ENCODE measurements at regions not wholly inside any gene's neighbourhood (a gene's known extent, or its start where the extent isn't known, plus 50 kb on each side); places are given as distances from the start of the nearest gene placed in this dataset.

- no peak overlapping the region for H3K9ac ChIP-seq
- no peaks in the 10 kb centered on the region for H3K27me3 ChIP-seq (ENCODE audit: insufficient read depth, low read depth)
- no peaks in the 10 kb centered on the region for H3K79me2 ChIP-seq (ENCODE audit: insufficient read depth, low read depth)
- H4K20me1 ChIP-seq (ENCODE audit: insufficient read depth): no peaks in the 10 kb centered on the region
- TF ChIP-seq, protein P1, sequence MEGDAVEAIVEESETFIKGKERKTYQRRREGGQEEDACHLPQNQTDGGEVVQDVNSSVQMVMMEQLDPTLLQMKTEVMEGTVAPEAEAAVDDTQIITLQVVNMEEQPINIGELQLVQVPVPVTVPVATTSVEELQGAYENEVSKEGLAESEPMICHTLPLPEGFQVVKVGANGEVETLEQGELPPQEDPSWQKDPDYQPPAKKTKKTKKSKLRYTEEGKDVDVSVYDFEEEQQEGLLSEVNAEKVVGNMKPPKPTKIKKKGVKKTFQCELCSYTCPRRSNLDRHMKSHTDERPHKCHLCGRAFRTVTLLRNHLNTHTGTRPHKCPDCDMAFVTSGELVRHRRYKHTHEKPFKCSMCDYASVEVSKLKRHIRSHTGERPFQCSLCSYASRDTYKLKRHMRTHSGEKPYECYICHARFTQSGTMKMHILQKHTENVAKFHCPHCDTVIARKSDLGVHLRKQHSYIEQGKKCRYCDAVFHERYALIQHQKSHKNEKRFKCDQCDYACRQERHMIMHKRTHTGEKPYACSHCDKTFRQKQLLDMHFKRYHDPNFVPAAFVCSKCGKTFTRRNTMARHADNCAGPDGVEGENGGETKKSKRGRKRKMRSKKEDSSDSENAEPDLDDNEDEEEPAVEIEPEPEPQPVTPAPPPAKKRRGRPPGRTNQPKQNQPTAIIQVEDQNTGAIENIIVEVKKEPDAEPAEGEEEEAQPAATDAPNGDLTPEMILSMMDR (conservative IDR thresholded peaks at IDR 0.05; ENCODE audit: low read depth, low read length): no peak
- no peak overlapping the region for H3K4me3 ChIP-seq (IDR thresholded peaks at IDR 0.05; ENCODE audit: insufficient read depth, low read depth, low read length)
- no peak overlapping the region for H3K4me2 ChIP-seq
- no peak overlapping the region for H2AFZ ChIP-seq (ENCODE audit: low read depth)
- H3K36me3 ChIP-seq (ENCODE audit: insufficient read depth): no peaks in the 10 kb centered on the region
- no peaks in the 10 kb centered on the region for H3K4me1 ChIP-seq (ENCODE audit: low read depth, poor library complexity, severe bottlenecking)
- H3K27ac ChIP-seq: no peak overlapping the region
Measured at GRCh38 chr3:34646911-34647460, 848.6 kb downstream of the PDCD6IP start.

DNA sequence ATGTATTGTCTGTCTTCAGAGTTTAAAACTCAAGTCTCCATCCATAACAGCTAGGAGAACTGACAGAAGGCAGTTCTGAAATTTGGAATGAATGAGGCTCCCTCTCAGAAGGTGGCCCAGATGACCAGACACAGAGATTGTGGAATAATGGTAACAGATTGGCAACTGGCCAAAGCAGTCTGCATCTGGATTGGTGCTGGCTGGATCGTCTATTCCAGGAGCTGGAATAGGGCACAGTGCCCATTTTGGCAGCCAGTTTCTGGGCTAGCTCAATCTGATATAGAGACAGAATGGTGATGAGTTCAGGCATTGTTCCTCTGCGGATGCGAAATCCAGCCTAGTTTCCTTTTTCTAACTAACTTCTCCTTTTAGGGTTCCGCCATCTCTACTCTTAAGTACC lies 851.7 kb downstream of the PDCD6IP start:
- no peak overlapping the region for H3K9ac ChIP-seq
- no peak overlapping the region for H3K27ac ChIP-seq
- no peaks in the 10 kb centered on the region for H3K36me3 ChIP-seq (ENCODE audit: insufficient read depth)
- H3K79me2 ChIP-seq (ENCODE audit: insufficient read depth, low read depth): no peaks in the 10 kb centered on the region
- H3K4me3 ChIP-seq (IDR thresholded peaks at IDR 0.05; ENCODE audit: insufficient read depth, low read depth, low read length): no peak overlapping the region
- H3K4me1 ChIP-seq (ENCODE audit: low read depth, poor library complexity, severe bottlenecking): no peaks in the 10 kb centered on the region
- no peak overlapping the region for H3K4me2 ChIP-seq
- TF ChIP-seq, protein P1 (conservative IDR thresholded peaks at IDR 0.05; ENCODE audit: low read depth, low read length): no peak
- H3K27me3 ChIP-seq (ENCODE audit: insufficient read depth, low read depth): no peaks in the 10 kb centered on the region
- no peaks in the 10 kb centered on the region for H4K20me1 ChIP-seq (ENCODE audit: insufficient read depth)
- no peak overlapping the region for H2AFZ ChIP-seq (ENCODE audit: low read depth)

DNA sequence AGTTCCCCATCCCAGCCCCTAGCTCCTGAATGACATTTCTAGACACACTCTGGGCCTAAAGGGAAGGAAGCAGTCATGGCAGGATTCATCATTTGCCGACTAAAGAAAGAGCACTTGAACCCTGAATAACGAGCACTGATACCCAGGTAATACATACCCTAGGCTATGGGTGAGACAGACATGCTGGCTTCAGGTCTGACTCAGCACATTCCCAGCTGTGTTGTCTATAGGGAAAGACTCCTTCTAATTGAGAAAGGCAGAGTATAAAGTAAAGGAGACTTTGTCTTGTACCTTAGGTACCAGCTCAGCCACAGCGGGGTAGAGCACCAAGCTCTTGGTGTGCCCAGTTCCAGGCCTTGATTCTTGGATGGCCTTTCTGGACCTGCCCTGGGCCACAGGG lies 870.5 kb downstream of the PDCD6IP start:
- no peaks in the 10 kb centered on the region for H3K27me3 ChIP-seq (ENCODE audit: insufficient read depth, low read depth)
- H3K27ac ChIP-seq: no peak overlapping the region
- no peak overlapping the region for H3K4me3 ChIP-seq (IDR thresholded peaks at IDR 0.05; ENCODE audit: insufficient read depth, low read depth, low read length)
- H3K4me1 ChIP-seq (ENCODE audit: low read depth, poor library complexity, severe bottlenecking): no peaks in the 10 kb centered on the region
- no peak overlapping the region for H3K4me2 ChIP-seq
- H3K79me2 ChIP-seq (ENCODE audit: insufficient read depth, low read depth): no peaks in the 10 kb centered on the region
- H3K36me3 ChIP-seq (ENCODE audit: insufficient read depth): no peaks in the 10 kb centered on the region
- no peak overlapping the region for H3K9ac ChIP-seq
- no peaks in the 10 kb centered on the region for H4K20me1 ChIP-seq (ENCODE audit: insufficient read depth)
- TF ChIP-seq, protein P1 (conservative IDR thresholded peaks at IDR 0.05; ENCODE audit: low read depth, low read length): no peak
- no peak overlapping the region for H2AFZ ChIP-seq (ENCODE audit: low read depth)

- Histone ChIP-seq H3K27me3 (ENCODE audit: insufficient read depth, low read depth) (no peaks in the 10 kb centered on the region), H3K4me2 (no peak overlapping the region), H4K20me1 (ENCODE audit: insufficient read depth) (no peaks in the 10 kb centered on the region), H3K4me1 (ENCODE audit: low read depth, poor library complexity, severe bottlenecking) (no peaks in the 10 kb centered on the region), H3K79me2 (ENCODE audit: insufficient read depth, low read depth) (no peaks in the 10 kb centered on the region), H3K27ac (no peak overlapping the region), H2AFZ (ENCODE audit: low read depth) (no peak overlapping the region), H3K9ac (no peak overlapping the region), H3K36me3 (ENCODE audit: insufficient read depth) (no peaks in the 10 kb centered on the region), H3K4me3 (IDR thresholded peaks at IDR 0.05; ENCODE audit: insufficient read depth, low read depth, low read length) (no peak overlapping the region)
- TF ChIP-seq, protein P1 (conservative IDR thresholded peaks at IDR 0.05; ENCODE audit: low read depth, low read length): no peak
Measured at GRCh38 chr3:34669490-34669889, 871.1 kb downstream of the PDCD6IP start.

All from KMS-11 (cell line).